H4 (cell line): ENCODE measurements at regions not wholly inside any gene's neighbourhood (a gene's known extent, or its start where the extent isn't known, plus 50 kb on each side); places are given as distances from the start of the nearest gene placed in this dataset.
"Not testable (repeated sequence)": the region's sequence is repeated elsewhere in the genome, so short reads cannot be mapped to it uniquely, and the experiment has no call there.

Source experiments
- DNase-seq: peaks from one replicate; pipeline ENCODE4 v3.0.0-alpha.2; 2015; ENCODE audit warnings: low spot score

DNA sequence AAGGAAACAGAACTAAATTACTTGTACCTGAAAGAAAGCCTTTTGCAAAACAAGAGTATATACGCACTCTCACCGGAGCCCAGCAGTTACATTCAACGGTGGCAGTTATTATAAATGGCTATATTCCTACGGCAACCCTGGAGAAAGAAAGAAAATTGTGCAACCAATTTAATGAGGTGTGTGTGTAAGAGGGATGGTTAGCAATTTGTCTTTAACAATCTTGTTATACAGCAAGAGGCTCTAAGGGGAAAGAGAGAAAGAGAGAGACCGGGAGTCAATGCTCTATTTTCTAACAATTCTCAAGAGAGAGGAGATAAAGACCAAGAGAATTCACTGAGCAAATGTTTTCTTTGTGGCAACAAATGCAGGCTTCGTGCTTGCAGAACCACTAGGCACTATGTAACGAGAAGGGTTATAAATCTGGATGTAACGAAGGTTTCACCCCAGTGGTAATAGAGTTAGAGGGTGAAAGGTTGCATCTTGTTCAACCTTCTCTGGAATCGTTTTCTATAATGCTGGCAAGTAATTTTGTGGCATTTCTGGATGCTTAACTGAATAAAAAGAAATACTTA, 359.1 kb upstream of the SPRED2 start:
- no peak for DNase-seq

DNA sequence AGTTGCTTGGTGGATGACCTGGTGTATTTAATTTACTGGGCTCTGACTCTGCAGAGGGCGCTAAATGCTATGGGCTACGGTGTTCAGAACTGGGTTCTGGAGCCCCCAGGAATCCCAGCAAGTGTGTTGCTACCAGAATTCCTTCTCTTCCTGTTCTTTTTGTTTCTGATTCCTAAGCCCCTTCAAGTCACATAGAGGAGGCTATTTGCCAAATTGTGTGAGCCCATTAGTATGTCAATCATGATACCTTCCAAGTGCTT, 358.2 kb upstream of the SPRED2 start:
- DNase-seq: no peak

DNA sequence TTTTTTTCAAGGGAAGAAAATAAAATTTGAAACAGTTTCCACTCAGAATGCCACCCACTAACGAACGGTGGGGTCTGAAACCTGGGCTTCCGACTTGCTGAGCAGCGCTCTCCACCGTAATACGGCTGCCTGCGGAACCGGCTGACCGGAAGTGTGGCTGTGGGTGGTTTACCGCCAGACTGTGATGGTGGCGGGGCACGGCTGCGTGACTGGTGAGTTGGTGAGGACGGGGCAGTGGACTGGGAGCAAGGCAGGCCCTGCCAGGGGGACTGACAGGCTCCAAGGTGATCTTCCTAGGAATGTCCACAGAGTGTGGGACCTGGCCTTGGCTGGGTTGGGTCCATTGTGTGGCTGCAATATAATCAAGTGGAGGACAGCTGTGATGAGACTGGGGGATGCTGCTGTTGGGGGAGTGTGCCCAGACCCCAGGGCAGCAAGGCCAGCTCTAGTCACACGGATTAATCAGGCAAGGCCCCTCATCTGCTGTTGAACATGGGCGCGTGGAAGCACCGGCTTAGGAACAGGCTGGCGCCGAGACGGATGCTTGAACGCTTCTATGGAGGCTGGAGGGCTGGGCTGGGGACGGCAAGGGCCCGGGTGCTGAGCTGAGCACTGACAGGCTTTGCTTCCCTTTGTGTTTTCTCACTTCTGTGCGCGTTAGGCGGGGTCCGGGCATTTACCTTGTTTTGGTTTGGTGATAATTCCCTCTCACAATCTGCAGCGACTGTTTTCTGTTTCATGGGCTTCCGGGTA, 357.7 kb upstream of the SPRED2 start:
- DNase-seq: no peak

DNA sequence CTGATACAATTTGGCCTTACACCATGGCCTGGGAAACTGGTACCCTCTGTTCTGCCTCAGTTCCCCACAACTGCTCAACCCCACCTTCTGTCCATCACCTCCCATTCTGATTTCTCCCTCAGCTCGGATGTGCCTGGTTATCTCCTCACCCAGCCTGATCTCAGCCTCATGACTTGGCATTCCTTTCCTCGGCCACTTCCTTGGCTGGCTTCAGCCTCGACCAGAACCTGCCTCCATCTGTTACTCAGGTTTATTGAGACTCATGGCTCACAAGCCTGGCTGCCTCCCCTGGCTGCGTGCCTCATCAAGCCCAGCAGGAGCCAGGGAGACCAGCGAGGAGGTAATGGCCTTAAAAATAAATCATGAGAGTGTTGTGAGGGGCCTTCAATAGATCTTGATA, 356.2 kb upstream of the SPRED2 start:
- DNase-seq: no peak

DNA sequence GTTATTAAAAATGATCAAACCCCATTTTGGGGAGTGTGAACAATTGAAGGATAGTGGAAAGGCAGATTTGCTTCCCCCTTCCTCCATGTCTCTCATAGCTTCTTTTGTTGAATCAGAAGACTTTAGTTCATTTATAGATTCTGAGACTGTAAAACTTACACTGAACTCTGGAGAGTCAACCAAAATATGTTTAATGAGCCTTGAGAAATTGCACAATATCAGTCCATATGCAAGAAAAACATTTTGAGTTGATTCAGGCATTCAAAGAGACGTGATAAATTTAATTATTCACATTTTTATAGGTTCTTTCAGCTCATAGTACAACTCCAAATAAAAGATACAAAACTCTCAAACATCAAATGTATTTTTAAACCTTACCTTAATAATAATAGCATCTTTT, 354.4 kb upstream of the SPRED2 start:
- DNase-seq: no peak

DNA sequence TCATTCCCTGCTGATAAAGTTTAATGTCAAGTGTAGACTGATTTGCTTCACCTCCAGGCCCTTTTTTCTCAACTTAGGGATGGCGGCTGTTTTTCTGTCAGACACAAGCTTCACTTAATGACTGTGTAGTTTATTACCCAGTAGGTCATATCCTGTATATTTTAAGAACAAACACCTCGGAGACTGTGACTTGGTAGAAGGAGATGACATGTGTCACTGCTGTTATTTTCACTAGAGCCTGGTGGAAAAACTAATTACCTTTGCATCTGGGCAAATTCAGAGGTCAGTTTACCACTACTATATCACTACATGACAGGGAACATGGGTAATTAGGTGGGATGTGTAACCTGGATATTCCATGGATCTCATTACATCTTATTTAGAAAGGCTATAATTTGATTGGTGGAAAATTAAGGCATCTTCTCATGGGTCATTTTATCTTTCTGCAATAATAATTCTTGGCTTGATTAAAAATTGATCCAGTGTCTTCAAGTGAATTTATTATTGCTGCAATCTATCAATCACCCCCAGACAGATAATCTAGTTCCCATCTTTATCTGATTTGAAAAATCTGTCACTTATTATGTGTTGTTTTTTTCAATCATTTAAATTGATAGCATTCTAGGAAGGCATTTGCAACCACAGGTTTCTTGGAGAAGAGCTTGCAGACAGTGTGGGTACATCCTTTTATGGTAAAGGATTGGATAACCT, 353.8 kb upstream of the SPRED2 start:
- no peak for DNase-seq

DNA sequence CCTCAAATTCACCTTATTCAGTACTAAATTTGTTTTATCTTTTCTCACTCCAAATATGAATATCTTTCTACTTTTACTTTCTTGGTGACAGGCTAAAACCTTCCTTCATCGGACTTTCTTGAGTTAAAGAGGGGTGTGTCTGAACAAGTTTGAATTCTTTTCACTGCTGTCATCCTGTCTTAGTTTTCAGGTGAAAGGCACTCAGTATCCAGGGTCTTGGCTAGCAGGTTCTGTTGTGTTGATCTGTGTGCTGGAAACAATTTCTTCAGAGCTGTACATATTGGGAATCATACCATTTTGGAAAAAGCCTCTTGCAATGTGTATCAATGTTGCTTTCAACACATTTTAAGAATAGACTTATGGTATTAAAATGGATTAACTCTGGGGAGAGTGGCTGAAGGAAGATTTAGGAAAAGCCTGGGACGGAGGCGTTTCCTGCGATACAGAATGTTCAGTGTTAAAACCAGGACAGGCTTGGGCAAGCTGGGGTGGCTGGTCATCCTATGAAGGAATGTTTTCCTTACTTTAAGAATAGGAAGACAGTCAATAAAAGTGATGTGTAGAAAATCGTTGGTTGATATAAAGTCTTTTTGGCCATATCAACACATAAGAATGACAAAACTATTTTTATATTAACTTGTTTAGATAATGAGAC, 350.7 kb upstream of the SPRED2 start:
- DNase-seq: no peak

DNA sequence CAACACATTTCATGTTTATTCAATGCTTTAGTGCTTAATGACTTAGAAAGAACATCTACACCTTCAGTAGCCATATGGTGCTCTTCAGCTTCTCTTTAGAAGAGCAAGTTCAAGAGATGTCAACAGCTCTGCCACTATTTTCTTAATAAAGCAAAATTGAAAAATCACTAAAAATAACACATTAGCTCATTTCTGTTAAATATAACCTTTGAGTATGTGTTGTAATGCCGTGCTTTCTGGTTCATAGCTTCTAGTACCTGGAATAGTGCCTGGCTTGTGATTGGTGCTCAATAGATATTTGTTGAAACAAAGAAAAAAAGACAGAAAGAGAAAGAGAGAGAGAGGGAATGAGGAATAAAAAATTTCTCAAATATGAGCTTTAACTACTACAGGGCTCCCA, 349.8 kb upstream of the SPRED2 start:
- no peak for DNase-seq

DNA sequence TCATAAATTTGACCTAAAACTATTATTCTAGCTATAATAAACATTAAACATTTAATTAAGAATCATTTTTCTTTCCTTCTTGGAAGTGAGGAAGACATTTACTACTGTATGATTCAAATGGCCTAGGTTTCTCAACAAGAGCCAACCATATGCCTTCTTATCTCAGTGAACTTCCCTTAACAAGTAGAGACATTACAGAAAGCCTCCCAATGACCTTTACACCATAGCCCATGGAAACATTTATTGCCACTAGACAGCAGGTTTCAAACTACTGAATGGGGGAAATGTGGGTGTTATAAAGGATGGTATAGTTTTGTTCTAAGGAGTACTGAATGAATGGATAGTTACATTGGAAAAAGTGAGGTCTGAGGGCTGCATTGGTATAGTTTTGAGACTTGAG, 349.4 kb upstream of the SPRED2 start:
- no peak for DNase-seq

DNA sequence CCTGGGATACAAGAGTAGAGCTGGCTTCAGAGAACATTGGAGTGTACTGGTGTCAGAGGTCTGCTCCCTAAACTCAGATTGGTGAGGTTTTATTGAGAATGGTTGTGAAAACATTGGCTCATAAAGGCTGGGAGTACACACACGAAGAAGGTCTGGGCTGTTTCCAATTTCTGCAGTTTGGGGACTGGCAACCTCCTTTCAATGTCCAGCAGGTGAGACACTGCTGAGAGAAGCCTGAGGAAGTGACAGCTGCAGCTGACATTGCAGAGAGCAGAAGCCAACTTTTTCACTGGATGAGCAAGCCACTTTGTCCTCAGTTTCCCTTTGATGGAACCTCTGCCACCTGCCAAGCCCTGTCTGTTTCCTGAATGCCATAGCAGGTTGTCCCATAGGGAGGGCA, 346.6 kb upstream of the SPRED2 start:
- DNase-seq: no peak

DNA sequence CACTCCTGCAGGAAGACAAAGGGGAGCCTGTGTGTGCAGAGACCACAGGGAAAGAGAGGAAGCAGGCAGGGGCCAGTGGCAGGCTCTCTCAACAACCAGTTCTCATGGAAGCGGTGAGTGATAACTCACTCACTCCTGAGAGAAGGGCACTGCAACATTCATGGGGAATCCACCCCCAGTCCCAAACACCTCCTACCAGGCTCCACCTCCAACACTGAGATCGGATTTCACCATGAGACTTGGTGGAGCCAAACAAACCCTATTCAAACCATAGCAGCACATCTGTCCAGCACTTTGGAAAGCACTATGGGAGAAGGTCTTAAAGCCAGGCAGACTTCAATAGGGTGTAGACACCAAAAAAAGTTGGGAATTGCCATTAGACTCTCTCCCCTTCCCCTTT, 345.7 kb upstream of the SPRED2 start:
- no peak for DNase-seq

DNA sequence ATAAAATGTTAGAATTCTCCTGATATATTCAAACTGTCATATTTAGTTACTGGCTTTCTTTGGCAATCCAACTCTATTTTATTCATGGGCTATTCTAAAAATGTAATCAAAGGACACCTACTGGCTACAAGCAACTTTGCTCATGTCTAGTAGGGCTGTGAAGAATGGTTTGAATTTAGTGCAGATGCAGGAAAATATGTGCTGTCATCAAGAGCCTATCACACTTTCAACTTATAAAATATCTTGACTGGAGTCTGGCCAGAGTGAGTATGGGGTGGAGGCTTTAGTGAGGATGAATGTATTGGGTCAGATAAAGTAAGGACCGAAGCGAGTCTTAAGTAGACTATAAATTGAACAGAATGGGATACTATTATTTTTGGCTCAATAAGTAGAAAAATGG, 343.4 kb upstream of the SPRED2 start:
- DNase-seq: no peak

DNA sequence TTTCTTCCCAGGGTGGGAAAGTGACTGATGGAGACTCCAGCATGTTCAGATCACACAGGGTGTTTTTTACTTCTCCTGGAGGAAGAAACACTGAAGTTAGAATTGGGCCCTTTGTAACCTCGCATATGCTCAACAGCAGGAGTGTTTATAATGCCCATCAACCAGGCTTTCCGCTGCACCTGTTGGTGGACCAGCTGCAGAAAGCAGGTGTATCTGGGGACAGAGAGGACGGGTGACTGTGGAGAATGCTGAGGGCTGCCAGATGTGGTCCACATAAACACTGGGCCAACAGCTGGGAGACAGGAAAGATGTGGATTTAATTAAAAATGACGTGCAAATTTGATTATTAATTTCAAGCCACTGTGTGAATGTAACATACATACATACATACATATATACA, 335.5 kb upstream of the SPRED2 start:
- no peak for DNase-seq

DNA sequence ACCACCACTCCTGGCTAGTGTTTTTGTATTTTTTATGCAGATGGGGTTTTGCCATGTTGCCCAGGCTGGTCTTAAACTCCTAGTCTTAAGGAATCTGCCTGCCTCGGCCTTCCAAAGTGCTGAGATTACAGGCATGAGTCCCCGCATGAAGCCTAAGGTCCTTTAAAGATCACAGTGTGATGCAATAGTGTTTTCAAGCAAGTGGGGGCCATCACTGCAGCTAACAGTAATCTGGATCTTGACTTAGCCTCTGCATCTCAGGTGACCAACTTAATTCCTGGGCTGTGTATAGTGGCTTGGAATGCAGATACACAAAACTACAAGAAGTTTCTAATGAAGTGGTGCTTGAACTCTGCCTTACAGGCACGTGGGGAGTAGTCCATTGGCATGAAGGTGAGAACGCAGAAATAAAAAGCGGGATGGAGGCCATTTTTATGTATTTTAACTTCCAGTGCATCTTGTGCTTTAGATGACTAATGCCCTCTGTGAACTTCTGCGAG, 334.4 kb upstream of the SPRED2 start:
- no peak for DNase-seq

DNA sequence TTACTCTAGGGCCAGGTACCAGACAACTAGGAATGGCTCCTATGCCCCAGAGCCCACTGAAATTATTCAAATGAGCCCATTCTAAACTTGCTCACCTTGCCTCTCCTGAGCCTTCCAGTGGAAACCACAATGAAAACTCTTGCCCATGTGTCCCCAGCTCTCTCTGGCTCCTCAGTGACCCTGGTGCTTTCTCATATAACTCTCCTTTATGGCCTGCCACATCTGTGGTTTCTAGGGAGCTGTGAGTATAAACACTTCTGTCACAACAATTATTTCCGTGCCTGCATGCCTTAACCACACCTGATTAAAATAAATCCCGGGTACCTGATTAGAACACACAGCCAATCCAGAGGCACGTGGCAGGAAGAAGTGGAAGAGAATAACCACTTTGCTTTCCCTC, 333.0 kb upstream of the SPRED2 start:
- peak; percentile 9 for DNase-seq

DNA sequence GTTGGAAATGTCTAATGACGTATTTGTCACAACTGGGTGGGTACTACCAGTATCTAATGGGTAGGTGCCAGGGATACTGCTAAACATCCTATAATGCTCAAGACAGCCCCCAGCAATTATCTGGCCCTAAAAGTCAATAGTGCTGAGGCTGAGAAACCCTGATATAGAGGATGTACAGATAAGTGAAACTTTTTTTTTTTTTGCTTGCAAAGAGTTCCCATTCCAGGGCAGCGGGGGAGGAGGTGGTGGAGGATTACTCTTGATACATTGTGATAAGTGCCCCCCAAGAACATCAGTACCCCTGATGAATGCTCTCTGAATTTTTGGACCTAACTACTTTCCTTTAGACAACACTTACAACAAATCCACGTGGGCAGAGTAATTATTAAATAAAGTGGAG, 329.7 kb upstream of the SPRED2 start:
- DNase-seq: no peak

DNA sequence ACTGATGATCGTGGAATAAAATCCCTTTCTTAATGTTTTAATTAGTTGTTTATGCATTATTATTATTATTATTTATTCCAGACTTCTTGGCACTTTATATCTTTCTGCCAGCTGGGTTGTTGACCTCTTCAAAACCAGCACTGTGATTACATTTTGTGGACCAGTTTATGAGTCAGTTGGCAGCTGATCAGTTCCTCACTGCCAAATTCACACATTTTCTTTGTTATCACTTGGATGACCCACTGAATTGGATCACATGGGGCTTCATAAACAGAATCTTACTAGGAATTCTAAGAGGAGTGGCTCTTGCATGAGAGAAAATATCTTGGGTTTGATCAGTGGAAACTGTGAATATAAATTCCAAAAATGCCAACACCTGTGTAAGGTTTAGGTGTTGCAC, 321.8 kb upstream of the SPRED2 start:
- DNase-seq: no peak

DNA sequence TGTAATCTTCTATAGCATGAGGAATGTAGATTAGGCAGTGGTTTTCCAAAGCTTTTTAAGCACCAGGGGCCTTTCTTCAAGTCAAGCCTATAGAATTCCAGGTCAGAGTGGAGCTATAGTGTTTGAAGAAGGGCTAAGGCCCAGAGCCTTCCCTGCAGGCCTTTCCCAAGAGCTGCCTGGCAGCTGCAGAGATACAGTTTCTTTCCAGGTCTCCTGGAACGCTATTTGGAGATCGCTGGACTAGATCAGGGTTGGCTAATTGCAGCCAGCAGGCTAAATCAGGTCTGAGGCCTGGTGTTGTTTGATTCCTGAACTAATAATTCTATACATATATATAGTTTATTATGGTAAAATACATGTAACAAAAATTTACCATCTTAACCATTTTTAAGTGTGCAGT, 319.0 kb upstream of the SPRED2 start:
- DNase-seq: no peak

DNA sequence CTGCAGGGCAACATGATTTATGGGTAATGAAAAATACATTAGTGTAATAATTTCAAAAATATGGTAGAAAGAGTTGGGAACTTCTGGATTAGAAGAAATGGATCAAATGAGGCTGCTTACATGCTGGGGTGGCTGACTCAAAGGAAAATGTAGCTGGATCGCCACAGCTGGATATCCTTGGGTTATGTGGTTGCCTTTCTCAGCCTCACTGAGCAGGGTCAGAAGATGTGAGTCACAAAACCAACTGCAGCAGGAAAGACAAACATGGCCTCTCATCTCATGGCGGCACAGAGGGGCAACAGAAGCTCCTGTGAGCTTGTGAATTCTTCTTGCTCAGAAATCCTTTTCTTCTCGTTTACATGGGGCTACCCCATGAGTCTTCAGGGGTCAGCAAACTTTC, 317.1 kb upstream of the SPRED2 start:
- DNase-seq: peak; percentile 46

DNA sequence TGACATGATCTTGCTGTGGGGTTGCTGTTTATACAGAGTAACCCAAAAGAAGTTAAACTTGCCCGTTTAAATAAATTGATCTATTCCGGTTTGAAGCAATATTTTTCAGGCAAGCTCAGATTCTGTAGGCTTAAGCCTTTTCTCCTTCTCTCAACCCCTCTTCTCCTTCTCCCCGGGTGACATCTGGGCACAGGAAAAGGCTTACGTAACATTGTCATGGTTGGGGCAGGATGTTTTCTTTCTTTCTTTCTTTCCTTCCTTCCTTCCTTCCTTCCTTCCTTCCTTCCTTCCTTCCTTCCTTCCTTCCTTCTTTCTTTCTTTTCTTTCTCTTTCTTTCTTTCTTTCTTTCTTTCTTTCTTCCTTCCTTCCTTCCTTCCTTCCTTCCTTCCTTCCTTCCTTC, 315.5 kb upstream of the SPRED2 start:
- DNase-seq: not testable (repeated sequence)

DNA sequence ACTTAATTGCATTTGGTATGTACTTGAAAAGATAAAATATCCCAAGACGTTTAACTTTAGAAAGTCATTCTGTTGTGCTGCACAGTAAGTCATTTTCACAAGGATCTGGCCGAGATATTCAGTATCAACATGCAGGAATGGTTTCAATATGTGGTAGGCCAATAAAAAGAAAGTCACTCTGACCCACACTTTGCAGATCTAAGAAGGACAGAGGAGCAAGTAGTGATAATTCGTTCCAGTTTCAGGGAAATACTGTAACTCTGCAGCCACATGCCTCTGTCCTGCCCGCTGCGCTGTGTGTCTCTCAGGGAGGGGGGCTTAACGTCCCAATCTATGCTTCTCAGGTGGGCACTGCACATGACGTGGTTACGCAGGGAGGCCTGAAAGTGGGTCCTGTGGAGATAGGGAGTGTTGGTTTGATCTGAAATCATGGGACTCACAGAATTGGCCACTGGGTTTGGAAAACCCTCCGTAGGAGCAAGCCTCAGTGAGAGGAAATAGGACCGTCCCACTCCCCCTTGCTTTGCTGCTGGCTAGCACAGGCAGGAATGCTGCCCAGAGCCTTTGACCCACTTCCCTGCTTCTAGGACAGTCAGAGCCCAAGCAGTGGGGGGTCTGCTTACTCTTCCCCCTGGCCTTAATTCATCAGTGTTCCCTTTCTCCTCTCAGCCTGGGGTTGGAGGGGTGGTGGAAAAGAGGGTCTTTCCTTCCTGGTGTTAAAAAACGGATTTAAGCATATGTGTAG, 314.7 kb upstream of the SPRED2 start:
- no peak for DNase-seq

DNA sequence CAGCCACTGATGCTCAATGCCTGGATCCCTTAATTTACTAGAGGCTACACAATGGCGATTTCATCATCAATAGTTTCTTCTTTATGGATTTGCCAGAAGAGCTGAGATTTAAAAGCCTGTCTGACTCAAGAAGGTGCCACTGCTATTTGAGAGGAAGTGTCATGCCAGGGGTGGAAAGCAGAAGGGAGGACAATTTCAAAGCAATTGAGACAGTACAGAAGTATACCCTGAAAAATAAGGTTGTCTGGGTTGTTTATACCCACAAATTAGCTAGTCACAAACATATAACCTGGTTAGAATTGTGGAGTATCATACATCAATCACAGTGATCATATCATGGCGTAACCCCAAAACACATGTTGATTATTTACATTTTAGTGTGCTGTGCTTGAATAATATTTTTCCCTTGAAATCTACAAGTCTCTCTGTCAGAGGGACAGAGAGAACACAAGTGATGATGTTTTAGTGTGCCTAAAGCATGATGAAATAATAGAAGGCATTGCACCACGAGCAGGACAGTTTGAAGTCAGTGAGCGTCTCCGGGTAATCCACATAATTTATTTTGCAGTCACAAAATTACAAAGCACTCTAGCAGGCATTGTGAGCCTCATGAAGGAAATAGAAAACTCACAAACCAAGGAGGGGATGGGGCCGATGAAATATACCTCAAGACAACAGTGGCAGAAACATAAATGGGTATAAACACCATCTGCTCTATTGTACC, 312.2 kb upstream of the SPRED2 start:
- no peak for DNase-seq
